Keratinocyte (primary cell): ENCODE measurements at regions not wholly inside any gene's neighbourhood (a gene's known extent, or its start where the extent isn't known, plus 50 kb on each side); places are given as distances from the start of the nearest gene placed in this dataset.

Source experiments
- EZH2 ChIP-seq: IDR thresholded peaks from one replicate; pipeline ENCODE4 v1.6.1; 2012; ENCODE audit warnings: inconsistent platforms, mild to moderate bottlenecking, low read length, moderate library complexity
- TF ChIP-seq, protein P1 (sequence below), 3 experiments: IDR thresholded peaks in 1 of 3; conservative IDR thresholded peaks in 1 of 3; optimal IDR thresholded peaks in 1 of 3; 2 replicates in 2 of 3; 3 replicates in 1 of 3; pipeline versions ENCODE3 to v1.5.1; 2011; ENCODE audit warnings: low read length in 3 of 3, mild to moderate bottlenecking in 3 of 3, moderate library complexity in 2 of 3, control low read depth in 1 of 3, inconsistent platforms in 1 of 3; ENCODE audit not compliant: insufficient read depth in 2 of 3; ENCODE audit errors: extremely low read depth in 1 of 3

DNA sequence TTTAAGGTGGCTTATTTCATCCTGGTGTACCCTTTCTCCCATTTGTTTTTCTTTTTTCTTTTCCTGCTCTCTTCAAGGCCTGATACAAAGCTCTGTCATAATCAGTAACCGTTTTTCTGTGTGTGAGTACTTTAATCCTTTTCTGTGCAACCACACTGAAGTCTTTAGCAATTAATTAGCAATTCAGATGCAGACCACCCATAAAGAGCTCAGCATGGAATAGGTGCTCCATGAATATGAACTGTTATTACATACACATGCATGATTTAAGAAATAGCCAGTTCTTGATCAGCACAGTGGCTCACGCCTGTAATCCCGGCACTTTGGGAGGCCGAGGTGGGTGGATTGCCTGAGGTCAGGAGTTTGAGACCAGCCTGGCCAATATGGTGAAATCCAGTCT is 1386.6 kb downstream of the AACS start:
- TF ChIP-seq, protein P1, sequence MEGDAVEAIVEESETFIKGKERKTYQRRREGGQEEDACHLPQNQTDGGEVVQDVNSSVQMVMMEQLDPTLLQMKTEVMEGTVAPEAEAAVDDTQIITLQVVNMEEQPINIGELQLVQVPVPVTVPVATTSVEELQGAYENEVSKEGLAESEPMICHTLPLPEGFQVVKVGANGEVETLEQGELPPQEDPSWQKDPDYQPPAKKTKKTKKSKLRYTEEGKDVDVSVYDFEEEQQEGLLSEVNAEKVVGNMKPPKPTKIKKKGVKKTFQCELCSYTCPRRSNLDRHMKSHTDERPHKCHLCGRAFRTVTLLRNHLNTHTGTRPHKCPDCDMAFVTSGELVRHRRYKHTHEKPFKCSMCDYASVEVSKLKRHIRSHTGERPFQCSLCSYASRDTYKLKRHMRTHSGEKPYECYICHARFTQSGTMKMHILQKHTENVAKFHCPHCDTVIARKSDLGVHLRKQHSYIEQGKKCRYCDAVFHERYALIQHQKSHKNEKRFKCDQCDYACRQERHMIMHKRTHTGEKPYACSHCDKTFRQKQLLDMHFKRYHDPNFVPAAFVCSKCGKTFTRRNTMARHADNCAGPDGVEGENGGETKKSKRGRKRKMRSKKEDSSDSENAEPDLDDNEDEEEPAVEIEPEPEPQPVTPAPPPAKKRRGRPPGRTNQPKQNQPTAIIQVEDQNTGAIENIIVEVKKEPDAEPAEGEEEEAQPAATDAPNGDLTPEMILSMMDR (optimal IDR thresholded peaks at IDR 0.05 in 1 of 3, IDR thresholded peaks at IDR 0.05 in 1 of 3, conservative IDR thresholded peaks at IDR 0.05 in 1 of 3; ENCODE audit: extremely low read depth in 1 of 3, insufficient read depth in 2 of 3, low read length in 3 of 3): no peak
- no peak for TF ChIP-seq EZH2
